ENCODE measurements at regions not wholly inside any gene's neighbourhood (a gene's known extent, or its start where the extent isn't known, plus 50 kb on each side); places are given as distances from the start of the nearest gene placed in this dataset.

DNA sequence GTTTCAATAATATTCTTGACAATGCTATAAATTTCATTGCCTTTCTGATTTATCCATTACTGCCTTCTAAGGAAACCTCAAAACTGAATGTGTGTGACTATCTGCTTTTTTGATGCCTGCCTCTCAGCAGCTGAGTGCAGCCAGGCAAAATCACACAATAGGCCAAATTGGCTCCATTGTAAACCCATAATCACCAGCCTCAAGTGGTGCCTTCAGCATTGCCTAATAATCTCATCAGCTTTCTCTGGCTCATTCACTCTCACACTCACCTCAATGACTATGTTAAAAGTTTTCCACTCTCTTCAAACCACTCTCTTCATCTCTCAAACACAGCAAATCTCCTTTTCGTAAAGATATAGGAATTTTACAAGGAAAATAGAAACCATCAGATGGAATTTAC lies 182.5 kb upstream of the COL1A2 start:
- DNase-seq (ENCODE audit: low read depth, low spot score), result no peak
- no peaks in the 10 kb centered on the region for H3K9me3 ChIP-seq (ENCODE audit: low read depth, low read length)
- no peak overlapping the region for H3K9ac ChIP-seq (ENCODE audit: insufficient read length)
- TF ChIP-seq POLR2AphosphoS5 (IDR thresholded peaks at IDR 0.05; ENCODE audit: borderline replicate concordance, low read depth, low read length) (no peak), EZH2 (IDR thresholded peaks at IDR 0.05) (no peak), FOXP2 (optimal IDR thresholded peaks at IDR 0.05; ENCODE audit: control extremely low read depth, extremely low read length, insufficient read depth) (no peak)
- no peak overlapping the region for H3K4me3 ChIP-seq
- H3K36me3 ChIP-seq (ENCODE audit: insufficient read depth, low read length), result no peaks in the 10 kb centered on the region
- H3K27ac ChIP-seq, result no peak overlapping the region

DNA sequence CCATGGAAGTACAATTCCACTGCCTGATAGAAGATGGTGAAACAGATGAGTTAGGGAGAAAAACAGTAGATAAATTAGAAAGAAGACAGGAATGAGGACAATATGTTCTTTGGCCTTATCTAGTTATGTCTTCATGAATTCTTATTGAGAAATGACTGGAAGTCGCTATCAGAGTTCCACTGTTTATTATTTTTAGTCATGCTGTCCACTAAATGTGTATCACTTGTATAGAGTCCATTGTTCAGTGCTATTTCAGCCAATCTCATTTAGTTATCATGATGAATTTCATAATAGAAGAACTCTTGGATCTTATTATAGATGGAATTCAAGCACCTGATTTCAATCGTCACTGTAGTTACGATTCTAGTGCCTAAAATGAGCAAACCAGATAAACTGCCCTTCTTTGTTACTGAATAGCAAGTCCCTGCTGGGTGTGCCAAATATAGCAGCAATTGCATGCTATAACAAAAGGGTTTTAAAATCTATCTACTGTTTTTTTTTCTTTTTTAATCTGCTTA lies 177.7 kb upstream of the COL1A2 start:
- H3K4me3 ChIP-seq, result no peak overlapping the region
- TF ChIP-seq POLR2AphosphoS5 (IDR thresholded peaks at IDR 0.05; ENCODE audit: borderline replicate concordance, low read depth, low read length) (no peak), EZH2 (IDR thresholded peaks at IDR 0.05) (no peak), FOXP2 (optimal IDR thresholded peaks at IDR 0.05; ENCODE audit: control extremely low read depth, extremely low read length, insufficient read depth) (no peak)

DNA sequence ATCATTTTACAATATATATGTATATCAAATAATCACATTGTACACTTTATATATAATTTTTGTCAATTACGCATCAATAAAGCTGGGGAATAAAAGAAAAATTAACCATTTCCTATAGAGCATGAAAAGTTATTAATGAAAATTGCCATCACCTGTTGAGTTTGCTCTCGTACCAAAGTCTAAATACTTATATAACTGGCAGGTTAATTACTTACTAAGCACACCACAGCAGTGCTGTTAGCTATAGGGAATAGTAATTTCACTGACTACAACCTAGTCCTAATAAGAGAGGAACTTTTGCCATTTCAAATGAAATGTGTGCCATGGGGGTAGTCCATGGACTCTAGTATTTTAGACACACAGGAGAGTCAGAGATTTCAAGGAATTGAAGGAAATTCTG lies 176.9 kb upstream of the COL1A2 start:
- no peaks in the 10 kb centered on the region for H3K36me3 ChIP-seq (ENCODE audit: insufficient read depth, low read length)
- no peak for TF ChIP-seq FOXP2 (optimal IDR thresholded peaks at IDR 0.05; ENCODE audit: control extremely low read depth, extremely low read length, insufficient read depth)
- TF ChIP-seq POLR2AphosphoS5 (IDR thresholded peaks at IDR 0.05; ENCODE audit: borderline replicate concordance, low read depth, low read length), result no peak
- TF ChIP-seq EZH2 (IDR thresholded peaks at IDR 0.05), result no peak
- H3K9me3 ChIP-seq (ENCODE audit: low read depth, low read length), result no peaks in the 10 kb centered on the region
- H3K4me3 ChIP-seq, result no peak overlapping the region
- no peak for DNase-seq (ENCODE audit: low read depth, low spot score)
- no peak overlapping the region for H3K27ac ChIP-seq
- no peak overlapping the region for H3K9ac ChIP-seq (ENCODE audit: insufficient read length)

More for the DNA sequence above, 177.7 kb upstream of the COL1A2 start:
- Histone ChIP-seq H3K9ac (ENCODE audit: insufficient read length) (no peak overlapping the region), H3K27ac (no peak overlapping the region), H3K36me3 (ENCODE audit: insufficient read depth, low read length) (no peaks in the 10 kb centered on the region), H3K9me3 (ENCODE audit: low read depth, low read length) (no peaks in the 10 kb centered on the region)
- DNase-seq (ENCODE audit: low read depth, low spot score), result no peak

DNA sequence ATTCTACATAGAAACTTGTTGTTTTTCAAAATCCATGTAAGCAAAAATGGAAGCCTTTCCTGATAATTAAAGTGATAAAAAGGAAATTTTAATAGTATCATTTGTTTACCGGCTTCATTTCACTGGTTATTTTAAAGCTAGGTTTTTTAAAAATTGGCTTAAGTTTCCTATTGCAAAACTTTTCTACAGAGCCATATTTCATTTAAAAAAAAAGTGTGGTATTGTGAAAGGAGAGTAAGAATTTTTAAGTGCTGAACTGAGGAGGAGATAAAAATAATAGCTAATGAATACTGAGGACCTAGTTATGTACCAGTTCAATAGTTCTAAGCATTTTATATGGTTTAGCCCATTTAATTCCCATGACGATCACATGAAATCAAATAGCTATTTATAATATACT lies 172.2 kb upstream of the COL1A2 start:
- Histone ChIP-seq H3K36me3 (ENCODE audit: insufficient read depth, low read length) (no peaks in the 10 kb centered on the region), H3K9ac (ENCODE audit: insufficient read length) (no peak overlapping the region)
- TF ChIP-seq POLR2AphosphoS5 (IDR thresholded peaks at IDR 0.05; ENCODE audit: borderline replicate concordance, low read depth, low read length) (no peak), EZH2 (IDR thresholded peaks at IDR 0.05) (no peak), FOXP2 (optimal IDR thresholded peaks at IDR 0.05; ENCODE audit: control extremely low read depth, extremely low read length, insufficient read depth) (no peak)

DNA sequence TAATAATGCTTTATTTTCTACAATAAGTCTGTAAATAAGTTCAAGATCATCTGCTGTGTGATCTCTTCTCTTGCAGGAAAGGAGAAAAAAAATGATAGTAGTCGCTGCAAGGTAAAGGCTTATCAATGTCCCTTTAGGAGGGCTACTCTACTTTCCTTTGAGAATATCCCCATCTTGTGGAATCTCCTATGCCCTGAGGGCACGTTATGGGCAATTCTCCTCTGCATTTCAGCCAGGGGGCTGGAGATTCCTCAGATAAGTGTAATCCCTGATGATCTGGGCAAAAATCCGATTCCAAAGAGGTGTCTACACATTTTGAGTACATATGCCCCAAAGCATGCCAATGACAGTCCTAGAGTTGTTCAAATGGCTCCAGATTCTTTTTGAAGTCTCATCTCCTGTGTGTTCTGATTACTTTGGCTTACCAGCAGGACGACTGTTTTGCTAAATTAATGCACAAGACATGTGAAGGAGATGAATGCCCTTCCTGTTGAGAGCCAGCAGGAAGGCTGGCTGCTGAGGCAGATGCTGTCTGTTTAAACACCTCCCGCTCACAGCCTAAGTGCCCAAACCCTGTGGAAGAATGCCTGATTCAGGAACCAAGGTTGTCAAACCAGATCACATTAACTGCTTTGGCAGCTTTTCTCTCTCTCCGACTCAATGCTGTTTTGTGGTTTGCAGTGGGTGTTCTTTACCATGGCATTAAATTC lies 171.2 kb upstream of the COL1A2 start:
- 0 out of 2 replicates have a peak, but pooled peaks have one; percentile 52 for TF ChIP-seq POLR2AphosphoS5 (IDR thresholded peaks at IDR 0.05; ENCODE audit: borderline replicate concordance, low read depth, low read length)
- no peak for TF ChIP-seq EZH2 (IDR thresholded peaks at IDR 0.05)
- Histone ChIP-seq H3K9ac (ENCODE audit: insufficient read length) (peak overlapping the region; percentile 24), H3K9me3 (ENCODE audit: low read depth, low read length) (no peaks in the 10 kb centered on the region), H3K27ac (peak overlapping the region; percentile 90), H3K4me3 (peak overlapping the region; percentile 75), H3K36me3 (ENCODE audit: insufficient read depth, low read length) (no peaks in the 10 kb centered on the region)
- DNase-seq (ENCODE audit: low read depth, low spot score), result peak; percentile 83

More for the DNA sequence above, 172.2 kb upstream of the COL1A2 start:
- Histone ChIP-seq H3K9me3 (ENCODE audit: low read depth, low read length) (no peaks in the 10 kb centered on the region), H3K27ac (peak overlapping the region; percentile 90; the same call in 1 of the 2 replicates), H3K4me3 (no peak overlapping the region)
- DNase-seq (ENCODE audit: low read depth, low spot score), result no peak

DNA sequence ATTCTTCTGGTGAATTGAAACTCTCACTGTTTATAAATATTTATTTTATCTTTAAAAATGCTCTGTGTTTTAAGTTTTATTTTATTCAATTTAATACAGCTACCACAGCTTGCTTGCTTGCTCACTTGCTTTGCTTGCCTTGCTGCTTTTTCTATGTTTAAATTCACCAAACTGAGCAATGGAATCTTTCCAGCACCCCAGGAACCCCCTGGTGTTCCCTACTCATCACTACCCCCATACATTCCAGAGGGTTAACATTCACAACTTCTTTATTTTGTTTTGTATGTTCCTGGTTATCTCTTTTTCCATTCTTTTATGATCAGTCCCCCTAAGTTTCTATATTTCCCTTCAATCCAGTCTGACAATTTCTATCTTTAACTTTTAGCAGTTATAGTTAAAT lies 166.5 kb upstream of the COL1A2 start:
- DNase-seq (ENCODE audit: low read depth, low spot score), result no peak
- Histone ChIP-seq H3K9me3 (ENCODE audit: low read depth, low read length) (peaks cover 9% of the 10 kb centered on the region; the same call in 1 of the 2 replicates), H3K9ac (ENCODE audit: insufficient read length) (peak overlapping the region; percentile 68), H3K4me3 (peak overlapping the region; percentile 32; the same call in 1 of the 2 replicates), H3K36me3 (ENCODE audit: insufficient read depth, low read length) (no peaks in the 10 kb centered on the region), H3K27ac (peak overlapping the region; percentile 84)
- TF ChIP-seq FOXP2 (optimal IDR thresholded peaks at IDR 0.05; ENCODE audit: control extremely low read depth, extremely low read length, insufficient read depth) (no peak), EZH2 (IDR thresholded peaks at IDR 0.05) (no peak), POLR2AphosphoS5 (IDR thresholded peaks at IDR 0.05; ENCODE audit: borderline replicate concordance, low read depth, low read length) (no peak)

DNA sequence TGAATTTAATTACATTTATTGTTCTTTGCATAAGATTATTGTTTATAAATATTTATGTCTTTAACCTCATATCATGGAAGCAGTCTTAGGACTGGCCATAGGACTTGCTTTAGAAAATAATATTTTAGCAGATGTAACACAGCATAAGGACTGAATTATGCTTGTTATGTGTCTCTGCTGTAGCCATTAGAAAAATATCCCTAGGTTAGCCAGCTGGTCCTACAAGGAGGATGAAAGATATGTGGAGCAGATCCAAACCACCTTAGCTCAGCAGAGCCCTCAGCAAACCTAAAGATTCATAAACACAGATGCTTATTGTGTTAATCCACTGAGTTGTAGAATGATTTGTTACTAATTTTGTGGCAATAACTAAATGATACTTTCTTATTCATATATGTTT lies 166.0 kb upstream of the COL1A2 start:
- Histone ChIP-seq H3K4me3 (peak overlapping the region; percentile 32; the same call in 1 of the 2 replicates), H3K9me3 (ENCODE audit: low read depth, low read length) (peaks cover 9% of the 10 kb centered on the region; the same call in 1 of the 2 replicates), H3K36me3 (ENCODE audit: insufficient read depth, low read length) (no peaks in the 10 kb centered on the region), H3K9ac (ENCODE audit: insufficient read length) (peak overlapping the region; percentile 68), H3K27ac (peak overlapping the region; percentile 84)
- no peak for DNase-seq (ENCODE audit: low read depth, low spot score)
- TF ChIP-seq FOXP2 (optimal IDR thresholded peaks at IDR 0.05; ENCODE audit: control extremely low read depth, extremely low read length, insufficient read depth), result no peak
- TF ChIP-seq EZH2 (IDR thresholded peaks at IDR 0.05), result no peak
- no peak for TF ChIP-seq POLR2AphosphoS5 (IDR thresholded peaks at IDR 0.05; ENCODE audit: borderline replicate concordance, low read depth, low read length)

DNA sequence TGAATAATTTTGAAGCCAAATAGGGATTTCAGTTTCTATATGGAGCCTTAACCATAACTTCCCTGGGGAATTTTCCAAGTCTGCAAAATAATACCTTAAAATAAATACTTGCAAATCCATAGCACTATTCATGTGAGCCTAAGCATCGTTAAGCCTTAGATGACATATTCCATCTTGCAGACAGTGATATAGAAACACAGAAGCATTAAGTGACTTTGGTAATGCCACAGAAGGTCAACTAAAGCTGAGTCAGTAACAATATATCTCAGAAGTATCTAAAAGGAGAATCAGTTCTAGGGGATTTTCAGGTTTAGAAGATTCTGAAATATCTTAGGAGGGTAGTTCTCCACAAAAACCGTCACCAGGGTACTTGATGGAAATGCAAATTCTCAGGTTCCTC lies 163.4 kb upstream of the COL1A2 start:
- no peak overlapping the region for H3K27ac ChIP-seq
- no peak overlapping the region for H3K4me3 ChIP-seq
- no peaks in the 10 kb centered on the region for H3K36me3 ChIP-seq (ENCODE audit: insufficient read depth, low read length)
- H3K9ac ChIP-seq (ENCODE audit: insufficient read length), result no peak overlapping the region
- no peak for DNase-seq (ENCODE audit: low read depth, low spot score)
- peaks cover 9% of the 10 kb centered on the region; the same call in 1 of the 2 replicates for H3K9me3 ChIP-seq (ENCODE audit: low read depth, low read length)
- no peak for TF ChIP-seq EZH2 (IDR thresholded peaks at IDR 0.05)
- TF ChIP-seq FOXP2 (optimal IDR thresholded peaks at IDR 0.05; ENCODE audit: control extremely low read depth, extremely low read length, insufficient read depth), result no peak
- no peak for TF ChIP-seq POLR2AphosphoS5 (IDR thresholded peaks at IDR 0.05; ENCODE audit: borderline replicate concordance, low read depth, low read length)

Measured in SK-N-MC (cell line).